Activated CD4-positive, alpha-beta T cell treated with anti-CD3 and anti-CD28 coated beads, Interleukin-2, Interleukin-4, amounts not matched to agents 100 ng/mL and 50 ng/mL, durations not matched to agents 16 hours and 8 hours (primary cell): ENCODE measurements at regions not wholly inside any gene's neighbourhood (a gene's known extent, or its start where the extent isn't known, plus 50 kb on each side); places are given as distances from the start of the nearest gene placed in this dataset.

Experiments used
- DNase-seq: peaks from one replicate; pipeline ENCODE4 v3.0.0-alpha.2; 2020; ENCODE audit warnings: low spot score

DNA sequence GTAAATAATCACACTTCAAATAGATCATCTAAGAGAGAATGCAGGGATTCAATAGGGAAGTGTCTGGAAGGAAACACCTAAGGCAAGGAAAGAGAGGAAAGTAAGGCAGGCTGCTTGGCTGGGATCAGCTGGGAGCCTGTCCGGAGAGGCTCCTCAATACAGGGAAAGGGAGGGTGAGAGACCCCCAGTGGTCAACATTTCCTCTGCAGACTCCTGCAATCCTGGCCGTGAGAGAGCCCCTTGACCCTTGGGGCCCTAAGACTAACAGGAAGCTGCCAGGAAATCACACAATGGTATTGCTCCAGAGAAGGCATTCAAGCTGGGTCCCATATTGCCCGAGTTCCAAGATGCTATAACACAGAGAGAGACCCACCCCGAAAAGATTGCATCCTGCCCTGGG is 549.4 kb downstream of the NYAP2 start:
- no peak for DNase-seq

DNA sequence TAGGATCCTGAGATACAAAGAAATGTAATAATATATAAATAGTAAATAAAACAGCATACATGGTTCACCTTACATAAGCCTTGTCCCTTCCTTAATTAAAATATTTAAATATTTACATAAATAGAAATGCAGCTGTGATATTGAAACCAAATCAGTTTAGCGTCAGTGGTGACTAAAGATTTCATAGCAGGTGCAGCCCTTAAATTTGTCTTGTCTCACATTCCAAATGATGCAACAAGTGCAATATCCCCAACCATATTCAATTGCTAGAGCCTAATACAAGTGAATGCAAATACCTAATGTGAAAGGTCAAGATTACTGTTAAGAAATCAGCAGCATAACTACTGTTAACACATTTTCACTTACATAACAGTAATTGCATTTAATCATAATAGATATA is 539.5 kb downstream of the NYAP2 start:
- DNase-seq, result no peak

GRCh38 chr2:225937625-225938187 is 538.2 kb downstream of the NYAP2 start:
- no peak for DNase-seq

- DNase-seq, result no peak
These were observed 533.4 kb downstream of the NYAP2 start for GRCh38 chr2:225932811-225933413.

DNA sequence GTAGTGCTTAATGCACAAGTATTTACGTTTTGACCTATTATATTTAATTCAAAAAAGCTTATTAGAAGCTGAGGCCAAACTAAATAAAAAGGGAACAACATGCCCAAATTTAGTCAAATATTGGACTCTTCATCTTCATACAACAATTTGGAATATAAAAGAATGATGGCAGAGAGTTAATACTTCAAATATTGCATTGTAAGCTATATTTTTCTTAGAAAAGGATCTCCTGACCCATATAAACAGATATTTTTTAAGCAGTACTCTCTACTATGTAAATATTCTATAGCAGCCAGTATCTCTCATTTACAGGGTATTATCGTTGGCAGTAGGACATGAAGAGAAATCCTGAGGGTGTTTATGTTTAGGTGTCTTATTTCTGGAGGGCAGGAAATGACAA is 531.2 kb downstream of the NYAP2 start:
- no peak for DNase-seq

- DNase-seq, result no peak
These were observed 521.2 kb downstream of the NYAP2 start for GRCh38 chr2:225920621-225921220.

- DNase-seq, result no peak
These were observed 517.2 kb downstream of the NYAP2 start for GRCh38 chr2:225916692-225917091.

- DNase-seq, result no peak
These were observed 511.5 kb downstream of the NYAP2 start for GRCh38 chr2:225911019-225911418.

GRCh38 chr2:225895126-225895525 is 495.6 kb downstream of the NYAP2 start:
- DNase-seq, result no peak

GRCh38 chr2:225894236-225894980 is 494.9 kb downstream of the NYAP2 start:
- DNase-seq, result no peak

- DNase-seq, result no peak
These were observed 493.6 kb downstream of the NYAP2 start for GRCh38 chr2:225893151-225893550.

- no peak for DNase-seq
These were observed 492.3 kb downstream of the NYAP2 start for GRCh38 chr2:225891771-225892170.

DNA sequence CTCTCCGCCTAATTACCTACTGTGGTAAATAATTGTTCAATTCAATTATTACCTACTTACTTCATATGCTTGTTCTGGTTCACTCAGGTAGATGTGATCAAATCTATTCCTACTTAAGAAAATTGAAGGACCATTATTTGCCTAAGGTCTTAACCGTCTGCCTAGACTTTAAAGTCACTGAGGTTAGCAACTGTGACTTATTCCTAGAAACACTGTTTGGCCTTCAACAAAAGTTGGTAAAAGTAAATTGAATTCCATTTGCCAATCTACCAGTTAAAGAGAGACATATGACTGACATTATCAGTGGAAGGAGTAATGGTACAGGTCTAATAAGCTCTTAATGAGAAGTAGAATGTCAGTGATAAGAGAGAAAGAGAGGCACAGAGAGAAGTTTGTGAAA is 491.5 kb downstream of the NYAP2 start:
- no peak for DNase-seq

DNA sequence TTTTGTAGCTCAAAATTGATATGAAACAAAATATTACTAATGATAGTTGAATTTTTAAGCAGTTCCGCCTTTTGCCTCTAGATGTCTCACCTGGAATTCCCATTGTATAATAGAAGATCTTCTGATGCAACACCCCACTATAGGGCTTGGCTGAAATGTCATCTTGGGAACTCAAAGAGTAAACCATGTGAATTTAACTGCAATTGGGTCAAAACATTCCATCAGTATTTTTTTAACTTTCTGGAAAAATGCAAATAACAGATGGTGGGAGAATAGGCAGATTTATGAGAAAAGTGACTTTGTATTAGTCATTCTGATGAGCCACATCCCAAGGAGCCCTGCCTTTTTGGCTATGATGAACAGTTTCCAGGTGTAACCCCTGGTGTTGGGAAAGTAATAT is 489.9 kb downstream of the NYAP2 start:
- DNase-seq, result peak; percentile 16

- DNase-seq, result no peak
These were observed 467.6 kb downstream of the NYAP2 start for GRCh38 chr2:225867071-225867470.

GRCh38 chr2:225865468-225865867 is 466.0 kb downstream of the NYAP2 start:
- DNase-seq, result no peak

DNA sequence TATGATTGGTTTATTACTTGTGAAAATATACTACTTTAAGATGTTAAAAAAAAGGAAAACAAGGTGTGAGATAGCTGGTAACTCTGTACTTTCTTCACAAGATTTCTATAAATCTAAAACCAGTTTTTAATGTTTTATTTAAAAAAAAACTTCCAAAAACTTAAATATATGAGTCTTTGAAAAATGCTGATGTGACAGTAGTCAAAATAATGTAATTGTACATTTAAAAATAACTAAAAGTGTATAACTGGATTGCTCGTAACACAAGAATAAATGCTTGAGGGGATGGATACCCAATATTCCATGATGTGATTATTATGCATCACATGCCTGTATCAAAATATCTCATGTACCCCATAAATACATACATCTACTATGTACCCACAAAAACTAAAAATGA is 464.9 kb downstream of the NYAP2 start:
- DNase-seq, result no peak

GRCh38 chr2:225842939-225843338 is 443.4 kb downstream of the NYAP2 start:
- DNase-seq, result no peak

DNA sequence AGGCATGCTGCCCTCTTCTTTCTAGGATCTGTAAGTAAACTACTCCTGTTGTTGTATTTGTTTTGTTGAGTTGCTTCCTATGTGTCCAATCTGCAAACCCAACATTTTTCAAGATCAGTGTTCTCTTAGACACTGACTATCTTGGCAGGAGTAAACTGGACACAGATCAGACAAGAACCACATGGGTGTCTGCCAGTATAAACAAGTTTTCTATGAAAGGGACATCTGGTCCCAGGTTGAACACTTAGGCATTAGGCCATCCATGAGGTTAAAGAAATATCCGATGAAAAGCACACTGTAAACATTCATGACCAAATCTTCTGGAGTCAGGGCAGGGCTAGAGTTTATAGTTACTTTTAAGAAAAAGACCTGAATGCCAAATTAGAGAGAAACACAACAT is 441.8 kb downstream of the NYAP2 start:
- no peak for DNase-seq

GRCh38 chr2:225837328-225837727 is 437.8 kb downstream of the NYAP2 start:
- no peak for DNase-seq

DNA sequence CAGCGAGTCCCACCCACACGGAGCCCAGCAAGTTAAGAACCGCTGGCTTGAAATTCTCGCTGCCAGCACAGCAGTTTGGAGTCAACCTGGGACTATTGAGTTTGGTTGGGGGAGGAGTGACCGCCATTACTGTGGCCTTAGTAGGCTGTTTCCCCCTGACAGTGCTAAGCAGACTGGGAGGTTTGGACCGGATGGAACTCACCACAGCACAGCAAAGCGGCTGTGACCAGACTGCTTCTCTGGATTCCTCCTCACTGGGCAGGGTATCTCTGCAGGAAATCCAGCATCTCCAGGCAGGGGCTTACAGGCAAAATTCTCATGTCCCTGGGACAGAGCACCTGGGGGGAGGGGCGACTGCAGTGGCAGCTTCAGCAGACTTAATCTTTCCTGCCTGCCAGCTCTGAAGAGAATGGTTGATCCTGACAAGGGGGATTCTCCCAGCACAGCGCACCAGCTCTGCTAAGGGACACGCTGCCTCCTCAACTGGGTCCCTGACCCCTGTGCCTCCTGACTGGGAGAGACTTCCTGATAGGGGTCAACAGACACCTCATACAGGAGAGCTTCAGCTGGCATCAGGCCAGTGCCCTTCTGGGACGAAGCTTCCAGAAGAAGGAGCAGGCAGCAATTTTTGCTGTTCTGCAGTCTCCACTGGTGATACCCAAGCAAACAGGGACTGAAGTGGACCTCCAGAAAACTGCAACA is 425.4 kb downstream of the NYAP2 start:
- no peak for DNase-seq

DNA sequence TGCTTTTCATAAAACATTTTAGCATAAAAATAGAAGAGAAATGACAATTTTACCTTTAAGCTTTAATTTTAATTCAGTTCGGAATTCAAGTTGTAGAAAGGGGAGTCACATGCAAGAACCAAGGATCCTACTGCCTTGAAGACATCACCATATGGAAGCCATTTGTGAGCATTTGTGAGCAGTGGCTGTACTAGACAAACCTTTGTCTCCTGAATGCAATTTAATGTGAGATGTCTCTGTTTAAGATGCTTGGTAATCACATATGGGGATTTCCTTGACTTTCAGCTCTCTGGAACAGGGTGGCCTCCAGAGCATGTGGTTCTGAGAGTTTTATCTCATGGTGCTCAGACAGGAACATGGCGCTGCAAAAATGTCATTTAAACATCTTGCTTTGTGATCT is 421.8 kb downstream of the NYAP2 start:
- no peak for DNase-seq

DNA sequence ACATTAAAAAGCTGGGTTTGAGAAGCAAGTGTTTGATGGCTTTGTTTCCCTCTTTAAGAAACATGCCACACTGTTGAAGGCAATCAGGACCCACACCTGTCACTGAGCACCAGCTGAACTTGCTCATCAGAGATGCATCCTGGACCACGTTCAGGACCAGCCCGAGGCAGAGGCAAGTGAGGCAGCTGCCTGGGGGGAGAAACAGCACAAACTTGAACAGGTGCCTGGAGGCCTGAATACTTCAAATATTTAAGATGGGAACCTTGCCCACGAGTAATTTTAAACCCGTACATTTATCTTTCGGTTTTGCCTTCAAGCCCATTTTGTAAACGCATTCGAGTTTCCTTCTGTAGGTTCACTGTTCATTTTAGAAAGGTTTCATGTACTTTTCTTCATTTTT is 421.3 kb downstream of the NYAP2 start:
- DNase-seq, result no peak
